ENCODE measurements at regions not wholly inside any gene's neighbourhood (a gene's known extent, or its start where the extent isn't known, plus 50 kb on each side); places are given as distances from the start of the nearest gene placed in this dataset.

DNA sequence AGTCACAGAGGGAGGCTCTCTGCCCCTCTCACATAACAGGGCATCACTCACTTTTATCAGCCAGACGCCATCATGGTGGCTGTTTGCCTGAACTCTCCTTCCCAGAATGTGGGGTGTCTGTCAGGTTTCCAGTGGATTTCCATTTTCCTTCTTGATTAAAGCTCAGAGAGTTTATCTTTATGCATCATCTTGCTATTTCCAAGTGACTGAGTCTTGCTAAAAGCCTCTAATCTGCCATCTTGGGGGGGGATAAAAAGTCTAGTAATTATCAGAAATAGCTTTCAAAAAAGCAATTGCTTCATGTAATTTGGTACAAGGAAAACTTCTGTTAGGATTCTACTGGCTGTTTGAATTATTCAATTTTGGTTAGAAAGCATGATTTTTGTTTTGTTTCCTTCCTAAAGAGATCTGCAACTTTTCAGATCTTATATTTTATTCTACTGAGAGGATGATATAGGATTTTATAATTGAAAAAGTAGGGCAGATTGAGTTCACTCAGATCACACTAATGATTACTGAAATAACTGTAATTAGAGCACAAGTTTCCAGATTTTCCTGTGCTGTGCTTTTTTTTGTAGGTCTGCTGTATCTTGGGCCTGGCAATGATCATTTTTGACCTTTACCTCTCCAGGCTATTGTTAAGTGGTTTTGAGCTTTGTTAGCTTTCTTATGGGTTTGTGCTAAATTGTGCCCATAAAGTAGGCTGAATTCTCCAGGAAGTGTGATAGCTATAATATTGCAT, 661.5 kb downstream of the TLE4 start:
- no peak for DNase-seq

DNA sequence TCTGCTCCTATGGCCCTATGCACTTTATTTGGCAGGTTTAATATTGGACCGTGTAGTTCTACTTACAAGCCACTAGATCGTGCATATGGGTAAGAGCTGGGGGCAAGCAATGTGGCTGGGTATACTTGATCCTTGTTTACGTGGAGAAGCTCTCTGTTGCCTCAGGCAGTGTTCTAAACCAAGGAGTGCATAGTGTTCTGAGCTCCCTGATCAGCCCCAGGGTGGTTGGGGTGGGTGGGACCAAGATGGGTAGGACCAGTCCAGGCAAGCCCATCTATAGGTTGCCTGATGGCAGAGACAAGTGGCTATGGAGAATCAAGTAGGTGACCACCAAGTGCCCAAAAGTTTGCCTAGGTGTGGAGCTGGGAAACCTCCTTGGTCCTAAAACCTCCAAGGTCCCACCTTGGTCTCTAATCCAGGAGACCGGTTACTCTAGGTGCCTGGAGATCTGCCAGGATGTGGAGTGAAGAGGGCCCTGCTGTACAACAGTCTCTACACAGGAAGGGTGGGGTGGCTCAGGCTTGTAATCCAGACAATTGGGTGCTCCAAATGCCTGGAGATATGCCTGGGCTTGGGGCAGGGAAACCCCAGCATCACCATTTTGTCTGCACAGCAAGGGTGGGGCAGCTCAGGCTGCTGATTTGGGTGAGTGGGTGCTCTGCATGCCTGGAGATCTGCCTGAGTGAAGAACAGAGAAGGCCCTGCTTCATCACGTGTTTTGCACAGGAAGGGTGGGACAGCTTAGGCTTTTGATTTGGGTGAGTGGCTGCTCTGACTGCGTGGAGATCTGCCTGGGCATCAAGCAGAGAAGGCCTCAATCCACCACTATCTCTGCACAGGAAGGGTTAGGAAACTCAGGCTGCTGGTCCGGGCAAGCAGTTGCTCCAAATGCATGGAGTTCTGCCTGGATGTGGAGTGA, 659.8 kb downstream of the TLE4 start:
- CTCF ChIA-PET: no interaction called here
- H3K9me3 Mint-ChIP-seq (ENCODE audit: insufficient read depth): peaks cover 3% of the 10 kb centered on the region

More for the DNA sequence above, 661.5 kb downstream of the TLE4 start:
- Mint-ChIP-seq H3K4me3 (no peak overlapping the region), H3K36me3 (ENCODE audit: low read depth) (no peaks in the 10 kb centered on the region), H3K9me3 (ENCODE audit: insufficient read depth) (peaks cover 3% of the 10 kb centered on the region), H3K27ac (no peak overlapping the region), H3K4me1 (ENCODE audit: low read depth) (no peaks in the 10 kb centered on the region), H3K27me3 (ENCODE audit: low read depth) (no peaks in the 10 kb centered on the region)
- POLR2A ChIA-PET: no interaction called here
- no peak for ATAC-seq
- CTCF ChIA-PET: no interaction called here

DNA sequence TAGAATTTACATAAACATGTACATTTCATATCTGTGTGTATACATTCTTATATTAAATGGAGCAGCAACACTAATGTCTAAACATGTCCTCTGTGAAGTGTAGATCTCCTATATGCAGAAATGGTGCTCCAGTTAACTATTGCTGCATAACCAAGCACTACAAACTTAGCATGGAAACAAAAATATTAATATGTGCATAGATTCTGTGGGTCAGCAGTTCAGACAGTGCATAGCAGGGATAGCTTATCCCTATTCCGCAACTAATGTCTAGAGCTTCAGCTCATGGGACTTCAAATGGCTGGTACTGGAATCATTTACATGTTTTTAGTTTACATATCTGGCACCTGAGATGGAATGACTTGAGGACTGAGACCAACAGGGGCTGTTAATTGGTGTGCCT, 652.1 kb downstream of the TLE4 start:
- Mint-ChIP-seq H3K9me3 (ENCODE audit: insufficient read depth) (no peaks in the 10 kb centered on the region), H3K4me3 (no peak overlapping the region), H3K36me3 (ENCODE audit: low read depth) (no peaks in the 10 kb centered on the region), H3K4me1 (ENCODE audit: low read depth) (no peaks in the 10 kb centered on the region), H3K27ac (no peak overlapping the region), H3K27me3 (ENCODE audit: low read depth) (no peaks in the 10 kb centered on the region)
- ChIA-PET CTCF (no interaction called here), POLR2A (no interaction called here)
- ATAC-seq (no peak), DNase-seq (no peak)

More for the DNA sequence above, 659.8 kb downstream of the TLE4 start:
- DNase-seq: no peak
- Mint-ChIP-seq H3K36me3 (ENCODE audit: low read depth) (no peaks in the 10 kb centered on the region), H3K4me3 (no peak overlapping the region), H3K27me3 (ENCODE audit: low read depth) (no peaks in the 10 kb centered on the region), H3K4me1 (ENCODE audit: low read depth) (no peaks in the 10 kb centered on the region), H3K27ac (no peak overlapping the region)
- ATAC-seq: no peak
- POLR2A ChIA-PET: no interaction called here

DNA sequence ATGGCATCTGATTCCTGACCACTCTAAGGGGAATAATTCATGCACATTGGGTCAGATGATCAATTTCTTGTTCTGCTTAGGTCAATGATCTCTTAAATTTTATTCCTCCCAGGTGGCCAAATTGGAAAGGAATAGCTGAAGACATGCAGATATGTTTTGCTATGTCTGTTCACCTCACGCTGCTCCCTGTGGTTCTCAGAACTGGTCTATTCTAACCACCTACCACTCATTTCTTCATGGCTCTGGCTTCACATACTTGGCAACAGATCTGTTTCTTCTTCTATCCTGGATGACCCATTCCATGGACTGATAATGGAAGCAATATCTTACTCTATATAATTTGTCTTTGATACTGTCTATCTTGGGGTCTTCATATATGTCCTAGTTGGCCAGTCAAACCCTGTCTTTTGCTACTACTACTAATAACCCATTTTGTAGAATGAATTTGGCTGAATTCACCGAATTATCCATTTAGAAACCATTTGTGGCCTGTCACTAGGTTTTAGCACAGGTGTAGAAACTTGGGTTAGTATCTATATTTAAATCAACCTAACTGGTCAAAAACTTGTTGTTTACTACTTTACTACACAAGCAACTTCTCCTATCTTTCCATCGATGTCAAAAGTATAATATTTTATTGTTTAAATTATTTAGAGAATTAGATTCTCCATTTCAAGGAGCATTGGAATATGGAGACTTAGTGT, 650.9 kb downstream of the TLE4 start:
- ChIA-PET POLR2A (no interaction called here), CTCF (no interaction called here)
- Mint-ChIP-seq H3K4me3 (no peak overlapping the region), H3K9me3 (ENCODE audit: insufficient read depth) (no peaks in the 10 kb centered on the region), H3K27ac (no peak overlapping the region), H3K27me3 (ENCODE audit: low read depth) (no peaks in the 10 kb centered on the region), H3K4me1 (ENCODE audit: low read depth) (no peaks in the 10 kb centered on the region), H3K36me3 (ENCODE audit: low read depth) (no peaks in the 10 kb centered on the region)
- ATAC-seq (no peak), DNase-seq (no peak)

GRCh38 chr9:80218328-80218727, 646.6 kb downstream of the TLE4 start:
- ATAC-seq (no peak), DNase-seq (no peak)
- CTCF ChIA-PET: no interaction called here
- no peak overlapping the region for H3K4me3 Mint-ChIP-seq
- no peak overlapping the region for H3K27ac Mint-ChIP-seq
- H3K36me3 Mint-ChIP-seq (ENCODE audit: low read depth): no peaks in the 10 kb centered on the region
- H3K9me3 Mint-ChIP-seq (ENCODE audit: insufficient read depth): no peaks in the 10 kb centered on the region
- H3K4me1 Mint-ChIP-seq (ENCODE audit: low read depth): no peaks in the 10 kb centered on the region
- no peaks in the 10 kb centered on the region for H3K27me3 Mint-ChIP-seq (ENCODE audit: low read depth)
- POLR2A ChIA-PET: no interaction called here

DNA sequence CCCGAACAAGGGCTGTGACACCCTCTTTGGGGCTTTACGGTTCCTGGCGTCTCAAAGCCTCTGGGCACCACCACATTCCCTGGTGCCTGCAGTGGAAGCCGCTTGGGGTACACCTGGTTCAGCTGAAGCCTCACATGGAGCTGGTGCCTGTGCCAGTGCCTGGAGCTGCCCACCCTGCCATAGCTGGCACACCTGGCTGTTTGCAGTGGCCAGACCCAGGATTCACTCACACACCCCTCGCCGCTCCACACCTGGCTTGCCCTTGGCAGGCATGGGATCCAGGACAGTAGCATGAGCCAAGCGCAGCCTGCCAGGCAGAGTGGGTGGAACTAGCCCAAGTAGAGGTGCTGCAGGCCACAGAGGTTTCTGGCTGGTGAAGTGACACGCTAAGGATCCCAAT, 641.8 kb downstream of the TLE4 start:
- DNase-seq (no peak), ATAC-seq (no peak)
- Mint-ChIP-seq H3K36me3 (ENCODE audit: low read depth) (no peaks in the 10 kb centered on the region), H3K27me3 (ENCODE audit: low read depth) (no peaks in the 10 kb centered on the region), H3K27ac (no peak overlapping the region), H3K9me3 (ENCODE audit: insufficient read depth) (no peaks in the 10 kb centered on the region), H3K4me1 (ENCODE audit: low read depth) (no peaks in the 10 kb centered on the region), H3K4me3 (no peak overlapping the region)
- ChIA-PET CTCF (no interaction called here), POLR2A (no interaction called here)

GRCh38 chr9:80208696-80209095, 636.9 kb downstream of the TLE4 start:
- CTCF ChIA-PET: no interaction called here
- Mint-ChIP-seq H3K4me1 (ENCODE audit: low read depth) (no peaks in the 10 kb centered on the region), H3K9me3 (ENCODE audit: insufficient read depth) (no peaks in the 10 kb centered on the region), H3K36me3 (ENCODE audit: low read depth) (no peaks in the 10 kb centered on the region), H3K27me3 (ENCODE audit: low read depth) (no peaks in the 10 kb centered on the region), H3K4me3 (no peak overlapping the region), H3K27ac (no peak overlapping the region)
- ATAC-seq (no peak), DNase-seq (no peak)
- POLR2A ChIA-PET: no interaction called here

- H3K9me3 Mint-ChIP-seq (ENCODE audit: insufficient read depth): no peaks in the 10 kb centered on the region
- ChIA-PET CTCF (no interaction called here), POLR2A (no interaction called here)
- DNase-seq (no peak), ATAC-seq (no peak)
- no peaks in the 10 kb centered on the region for H3K4me1 Mint-ChIP-seq (ENCODE audit: low read depth)
- H3K27ac Mint-ChIP-seq: no peak overlapping the region
- H3K36me3 Mint-ChIP-seq (ENCODE audit: low read depth): no peaks in the 10 kb centered on the region
- no peaks in the 10 kb centered on the region for H3K27me3 Mint-ChIP-seq (ENCODE audit: low read depth)
- no peak overlapping the region for H3K4me3 Mint-ChIP-seq
Observed at GRCh38 chr9:80204054-80204453, 632.3 kb downstream of the TLE4 start.

DNA sequence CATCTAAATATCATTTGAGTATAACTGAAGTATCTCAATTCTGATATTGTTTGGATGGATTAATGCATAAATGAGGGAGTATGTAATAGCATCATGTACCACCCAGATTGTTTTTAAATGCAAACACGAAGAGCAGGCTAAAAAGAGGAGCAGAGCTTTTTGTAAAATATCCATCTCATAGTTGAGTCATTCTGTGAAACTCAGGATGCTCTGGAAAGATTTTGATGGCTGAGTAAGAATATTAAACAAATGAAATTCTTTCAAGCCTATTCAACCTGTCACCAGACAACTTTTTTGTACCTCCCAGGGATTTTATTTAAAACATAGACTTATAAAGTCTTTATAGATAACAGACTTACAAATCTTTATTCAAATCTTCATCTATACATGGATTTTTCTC, 625.9 kb downstream of the TLE4 start:
- POLR2A ChIA-PET: no interaction called here
- no peak for ATAC-seq

DNA sequence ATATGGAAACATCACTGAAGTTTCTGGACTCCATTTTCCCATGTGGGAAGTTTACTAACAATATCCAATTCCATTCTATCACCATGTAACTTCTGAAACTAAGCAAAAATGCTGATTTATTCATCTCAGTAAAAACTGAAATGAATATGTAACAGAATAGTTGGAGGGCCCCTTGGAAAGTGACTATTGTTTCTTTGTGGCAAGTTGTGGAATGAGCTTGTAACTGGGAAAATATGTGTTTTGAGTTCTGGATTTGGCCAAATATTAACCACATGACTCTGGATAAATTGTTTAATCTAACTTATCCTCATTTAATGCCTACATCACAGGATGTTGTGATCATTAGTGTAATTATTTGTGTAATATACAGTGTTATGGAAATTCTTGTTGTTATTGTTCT, 619.3 kb downstream of the TLE4 start:
- Mint-ChIP-seq H3K4me1 (ENCODE audit: low read depth) (no peaks in the 10 kb centered on the region), H3K27ac (no peak overlapping the region), H3K9me3 (ENCODE audit: insufficient read depth) (no peaks in the 10 kb centered on the region), H3K27me3 (ENCODE audit: low read depth) (no peaks in the 10 kb centered on the region), H3K4me3 (no peak overlapping the region), H3K36me3 (ENCODE audit: low read depth) (no peaks in the 10 kb centered on the region)
- ChIA-PET POLR2A (no interaction called here), CTCF (no interaction called here)
- no peak for DNase-seq
- ATAC-seq: no peak

More for the DNA sequence above, 625.9 kb downstream of the TLE4 start:
- Mint-ChIP-seq H3K4me1 (ENCODE audit: low read depth) (no peaks in the 10 kb centered on the region), H3K9me3 (ENCODE audit: insufficient read depth) (no peaks in the 10 kb centered on the region), H3K27ac (no peak overlapping the region), H3K4me3 (no peak overlapping the region), H3K27me3 (ENCODE audit: low read depth) (no peaks in the 10 kb centered on the region), H3K36me3 (ENCODE audit: low read depth) (no peaks in the 10 kb centered on the region)
- no peak for DNase-seq
- CTCF ChIA-PET: no interaction called here

DNA sequence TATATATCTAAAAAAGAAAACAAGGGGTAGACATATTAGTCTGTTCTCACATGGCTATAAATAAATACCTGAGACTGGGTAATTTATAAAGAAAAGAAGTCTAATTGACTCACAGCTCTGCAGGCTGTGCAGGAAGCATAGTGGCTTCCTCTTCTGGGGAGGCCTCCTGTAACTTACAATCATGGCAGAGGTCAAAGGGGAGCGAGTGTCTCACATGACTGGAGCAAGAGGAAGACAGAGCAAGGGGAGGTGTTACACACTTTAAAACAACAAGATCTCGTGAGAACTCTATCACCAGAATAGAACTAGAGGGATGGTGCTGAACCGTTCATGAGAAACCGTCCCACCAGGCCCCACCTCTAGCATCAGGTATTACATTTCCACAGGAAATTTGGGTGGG, 616.8 kb downstream of the TLE4 start:
- Mint-ChIP-seq H3K27me3 (ENCODE audit: low read depth) (no peaks in the 10 kb centered on the region), H3K4me3 (no peak overlapping the region), H3K9me3 (ENCODE audit: insufficient read depth) (no peaks in the 10 kb centered on the region), H3K4me1 (ENCODE audit: low read depth) (no peaks in the 10 kb centered on the region), H3K36me3 (ENCODE audit: low read depth) (no peaks in the 10 kb centered on the region), H3K27ac (no peak overlapping the region)
- ChIA-PET POLR2A (no interaction called here), CTCF (no interaction called here)
- no peak for ATAC-seq
- no peak for DNase-seq

DNA sequence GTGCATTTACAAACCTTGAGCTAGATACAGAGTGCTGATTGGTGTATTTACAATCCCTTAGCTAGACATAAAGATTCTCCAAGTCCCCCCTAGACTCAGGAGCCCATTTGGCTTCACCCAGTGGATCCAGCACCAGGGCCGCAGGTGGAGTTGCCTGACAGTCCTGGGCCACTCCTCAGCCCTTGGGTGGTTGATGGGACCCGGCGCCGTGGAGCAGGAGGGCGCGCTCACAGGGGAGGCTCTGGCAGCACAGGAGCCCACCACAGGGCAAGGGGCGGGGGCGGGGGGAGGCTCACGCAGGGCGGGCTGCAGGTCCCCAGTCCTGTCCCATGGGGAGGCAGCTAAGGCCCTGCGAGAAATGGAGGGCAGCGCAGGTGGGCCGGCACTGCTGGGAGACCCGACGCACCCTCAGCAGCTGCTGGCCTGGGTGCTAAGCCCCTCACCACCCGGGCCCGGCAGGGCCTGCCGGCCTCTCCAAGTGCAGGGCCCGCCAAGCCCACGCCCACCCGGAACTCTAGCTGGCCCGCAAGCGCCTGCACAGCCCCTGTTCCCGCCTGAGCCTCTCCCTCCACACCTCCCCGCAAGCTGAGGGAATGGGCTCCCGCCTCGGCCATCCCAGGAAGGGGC, 613.5 kb downstream of the TLE4 start:
- Mint-ChIP-seq H3K4me3 (no peak overlapping the region), H3K27ac (no peak overlapping the region), H3K36me3 (ENCODE audit: low read depth) (no peaks in the 10 kb centered on the region), H3K27me3 (ENCODE audit: low read depth) (no peaks in the 10 kb centered on the region), H3K4me1 (ENCODE audit: low read depth) (no peaks in the 10 kb centered on the region), H3K9me3 (ENCODE audit: insufficient read depth) (no peaks in the 10 kb centered on the region)
- ATAC-seq: no peak
- no peak for DNase-seq
- CTCF ChIA-PET: no interaction called here
- POLR2A ChIA-PET: no interaction called here
